ENCODE measurements at regions not wholly inside any gene's neighbourhood (a gene's known extent, or its start where the extent isn't known, plus 50 kb on each side); places are given as distances from the start of the nearest gene placed in this dataset.

DNA sequence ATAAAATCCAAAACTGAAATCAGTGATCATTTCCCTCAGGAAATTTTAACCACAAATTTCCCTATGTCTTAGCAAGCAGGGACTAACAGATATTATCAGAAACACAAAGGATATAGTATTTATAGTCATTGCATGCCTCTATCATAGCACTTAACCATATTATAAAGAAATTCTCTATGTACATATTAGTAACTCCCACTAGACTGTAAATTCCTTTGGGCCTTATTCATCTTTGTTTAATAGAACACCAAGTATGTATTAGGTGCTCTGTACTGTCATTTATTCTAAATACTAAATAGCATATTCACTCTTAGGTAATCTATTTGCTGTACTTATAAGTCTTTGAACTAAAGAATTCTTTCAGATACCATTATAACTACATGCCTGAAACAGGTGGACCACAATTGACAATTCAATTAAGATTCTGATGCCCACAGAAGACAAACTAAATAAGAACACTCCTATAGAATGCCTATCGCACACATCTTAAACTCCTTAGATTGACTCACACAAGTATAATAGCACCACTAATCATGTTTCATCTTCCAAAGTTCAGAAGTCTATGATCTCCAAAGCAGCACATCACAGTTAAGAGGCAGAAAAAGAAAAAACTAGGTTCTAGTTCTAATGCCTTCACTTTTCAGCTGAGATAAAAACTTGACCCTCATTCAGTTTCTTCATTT lies 134.1 kb downstream of the FSCB start:
- H3K4me1 ChIP-seq, result no peaks in the 10 kb centered on the region
- WGBS, result 96% methylated on average over 1 of the region's 1 CpG

GRCh38 chr14:44372231-44372630 lies 134.9 kb downstream of the FSCB start:
- no peaks in the 10 kb centered on the region for H3K36me3 ChIP-seq

More for the DNA sequence above, 134.1 kb downstream of the FSCB start:
- Histone ChIP-seq H3K27me3 (no peaks in the 10 kb centered on the region), H3K27ac (replicated peaks in 1 of 4) (no peak overlapping the region), H3K36me3 (no peaks in the 10 kb centered on the region), H3K9me3 (peaks cover 0 to 4% (median 0%) of the 10 kb centered on the region in 4 donors), H3K4me3 (no peak overlapping the region)
- TF ChIP-seq POLR2AphosphoS5 (IDR thresholded peaks at IDR 0.05), result no peak
- no peak for TF ChIP-seq EP300 (IDR thresholded peaks at IDR 0.05)
- DNase-seq (ENCODE audit: extremely low spot score), result no peak
- intact Hi-C loops (cut with DNase I), result no loop called here

DNA sequence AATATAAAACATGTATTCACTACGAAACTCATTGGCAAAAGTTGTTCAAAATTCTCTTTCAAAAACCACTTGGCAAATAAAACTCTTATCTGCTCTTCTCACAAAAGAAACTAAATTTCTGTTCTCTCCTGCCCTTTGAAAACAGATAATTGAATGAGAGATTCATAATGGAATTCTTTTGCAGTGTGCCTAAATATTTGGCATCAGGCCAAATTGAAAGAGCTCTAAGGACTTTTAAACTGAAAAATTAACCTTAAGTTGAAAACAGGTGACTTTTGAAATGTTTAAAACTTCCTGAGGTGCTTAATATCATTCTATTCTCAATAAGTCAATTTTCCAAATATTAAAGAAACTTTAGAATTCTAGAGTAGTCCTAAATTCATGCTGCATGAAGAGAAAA lies 136.4 kb downstream of the FSCB start:
- no peaks in the 10 kb centered on the region for H3K36me3 ChIP-seq
- 63% methylated on average over 1 of the region's 1 CpG for WGBS
- TF ChIP-seq EP300 (IDR thresholded peaks at IDR 0.05) (no peak), CTCF (IDR thresholded peaks at IDR 0.05) (no peak), POLR2AphosphoS5 (IDR thresholded peaks at IDR 0.05) (no peak), POLR2A (IDR thresholded peaks at IDR 0.05; ENCODE audit: low read depth) (no peak)
- H3K27ac ChIP-seq (replicated peaks in 1 of 4), result no peak overlapping the region
- H3K4me1 ChIP-seq, result no peaks in the 10 kb centered on the region
- H3K9me3 ChIP-seq, result peaks cover 0 to 4% (median 0%) of the 10 kb centered on the region in 4 donors
- DNase-seq (ENCODE audit: extremely low spot score), result no peak
- H3K4me3 ChIP-seq, result no peak overlapping the region
- intact Hi-C loops (cut with DNase I), result no loop called here
- no peaks in the 10 kb centered on the region for H3K27me3 ChIP-seq

More at GRCh38 chr14:44372231-44372630, 134.9 kb downstream of the FSCB start:
- H3K27me3 ChIP-seq, result no peaks in the 10 kb centered on the region
- TF ChIP-seq CTCF (IDR thresholded peaks at IDR 0.05) (no peak), EP300 (IDR thresholded peaks at IDR 0.05) (no peak), POLR2A (IDR thresholded peaks at IDR 0.05; ENCODE audit: low read depth) (no peak), POLR2AphosphoS5 (IDR thresholded peaks at IDR 0.05) (no peak)
- intact Hi-C loops (cut with DNase I), result no loop called here
- no peak for DNase-seq (ENCODE audit: extremely low spot score)
- H3K4me3 ChIP-seq, result no peak overlapping the region
- H3K27ac ChIP-seq (replicated peaks in 1 of 4), result no peak overlapping the region
- no peaks in the 10 kb centered on the region for H3K4me1 ChIP-seq
- peaks cover 0 to 4% (median 0%) of the 10 kb centered on the region in 4 donors for H3K9me3 ChIP-seq

- Histone ChIP-seq H3K36me3 (no peaks in the 10 kb centered on the region), H3K27ac (replicated peaks in 1 of 4) (no peak overlapping the region), H3K4me1 (no peaks in the 10 kb centered on the region), H3K27me3 (no peaks in the 10 kb centered on the region), H3K4me3 (no peak overlapping the region), H3K9me3 (no peaks in the 10 kb centered on the region)
- no peak for TF ChIP-seq CTCF (IDR thresholded peaks at IDR 0.05)
- TF ChIP-seq POLR2AphosphoS5 (IDR thresholded peaks at IDR 0.05), result no peak
- TF ChIP-seq POLR2A (IDR thresholded peaks at IDR 0.05; ENCODE audit: low read depth), result no peak
- TF ChIP-seq EP300 (IDR thresholded peaks at IDR 0.05), result no peak
- intact Hi-C loops (cut with DNase I), result no loop called here
- DNase-seq (ENCODE audit: extremely low spot score), result no peak
Observed at GRCh38 chr14:44369401-44370123, 137.5 kb downstream of the FSCB start.

DNA sequence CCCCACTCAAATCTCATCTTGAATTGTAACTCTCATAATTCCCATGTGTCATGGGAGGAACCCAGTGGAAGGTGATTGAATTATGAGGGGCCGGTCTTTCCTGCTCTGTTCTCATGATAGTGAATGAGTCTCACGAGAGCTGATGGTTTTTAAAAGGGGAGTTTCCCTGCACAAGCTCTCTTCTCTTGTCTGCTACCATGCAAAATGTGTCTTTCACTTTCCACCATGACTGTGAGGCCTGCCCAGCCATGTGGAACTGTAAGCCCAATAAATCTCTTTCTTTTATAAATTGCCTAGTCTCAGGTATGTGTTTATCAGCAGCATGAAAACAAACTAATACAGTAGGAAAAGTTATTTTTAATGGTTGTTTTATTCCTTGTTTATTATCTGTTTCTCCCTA lies 146.0 kb downstream of the FSCB start:
- 77% methylated on average over 2 of the region's 2 CpGs for WGBS
- no peak for DNase-seq (ENCODE audit: extremely low spot score)
- H3K9me3 ChIP-seq, result no peaks in the 10 kb centered on the region

More for the DNA sequence above, 146.0 kb downstream of the FSCB start:
- TF ChIP-seq EP300 (IDR thresholded peaks at IDR 0.05), result no peak
- no peak for TF ChIP-seq CTCF (IDR thresholded peaks at IDR 0.05)
- TF ChIP-seq POLR2A (IDR thresholded peaks at IDR 0.05; ENCODE audit: low read depth), result no peak
- no peak for TF ChIP-seq POLR2AphosphoS5 (IDR thresholded peaks at IDR 0.05)
- Histone ChIP-seq H3K27me3 (no peaks in the 10 kb centered on the region), H3K27ac (replicated peaks in 1 of 4) (no peak overlapping the region), H3K36me3 (no peaks in the 10 kb centered on the region), H3K4me3 (no peak overlapping the region), H3K4me1 (no peaks in the 10 kb centered on the region)
- intact Hi-C loops (cut with DNase I), result no loop called here
